Spleen (tissue), 11 donors: ENCODE measurements at regions not wholly inside any gene's neighbourhood (a gene's known extent, or its start where the extent isn't known, plus 50 kb on each side); places are given as distances from the start of the nearest gene placed in this dataset.

ENCODE experiments used
- DNase-seq: peaks from one replicate; pipeline ENCODE4 v3.0.0-alpha.2; 2020
- H3K27ac ChIP-seq, 8 donors: fragments of 200-600 bp; sonication (generic) in 7 of 8; 1 replicate in 4 of 8; 2 replicates in 4 of 8; pipeline versions ENCODE4 v1.5.0 to v1.8.0; 2016 to 2021; ENCODE audit warnings: inconsistent platforms in 4 of 8, mild to moderate bottlenecking in 4 of 8, moderate library complexity in 1 of 8
- H3K27me3 ChIP-seq, 7 donors: fragments of 200-600 bp; sonication (generic) in 6 of 7; replicated peaks in 1 of 7; 1 replicate in 4 of 7; 2 replicates in 3 of 7; pipeline versions ENCODE4 v1.5.0 to v1.8.0; 2016 to 2021; ENCODE audit warnings: inconsistent platforms in 3 of 7, mild to moderate bottlenecking in 1 of 7
- H3K36me3 ChIP-seq, 6 donors: fragments of 200-600 bp; sonication (generic) in 5 of 6; 1 replicate in 4 of 6; 2 replicates in 2 of 6; pipeline versions ENCODE4 v1.5.0 to v1.8.0; 2016 to 2021; ENCODE audit warnings: inconsistent platforms in 2 of 6
- H3K4me1 ChIP-seq, 6 donors: fragments of 200-600 bp; sonication (generic) in 5 of 6; 1 replicate in 3 of 6; 2 replicates in 3 of 6; pipeline versions ENCODE4 v1.5.0 to v1.8.0; 2016 to 2021; ENCODE audit warnings: inconsistent platforms in 3 of 6
- H3K4me3 ChIP-seq, 8 donors: fragments of 200-600 bp; sonication (generic) in 7 of 8; 1 replicate in 4 of 8; 2 replicates in 4 of 8; pipeline versions ENCODE4 v1.5.0 to v1.8.0; 2016 to 2021; ENCODE audit warnings: inconsistent platforms in 4 of 8, mild to moderate bottlenecking in 4 of 8, moderate library complexity in 2 of 8
- H3K9me3 ChIP-seq, 8 donors: fragments of 200-600 bp; sonication (generic) in 7 of 8; 1 replicate in 4 of 8; 2 replicates in 4 of 8; pipeline versions ENCODE4 v1.5.0 to v1.8.0; 2016 to 2021; ENCODE audit warnings: inconsistent platforms in 4 of 8
- CTCF ChIP-seq, 11 experiments: fragments of 200-600 bp in 7 of 11; fragments of 450-650 bp in 4 of 11; sonication (generic) in 4 of 11; IDR thresholded peaks in 8 of 11; conservative IDR thresholded peaks in 3 of 11; 1 replicate in 7 of 11; 2 replicates in 4 of 11; pipeline versions ENCODE4 v1.4.0 to v1.8.0; 2016 to 2021; ENCODE audit warnings: antibody characterized with exemption in 11 of 11, inconsistent platforms in 4 of 11, mild to moderate bottlenecking in 1 of 11
- POLR2A ChIP-seq, 3 donors: fragments of 450-650 bp; IDR thresholded peaks; one replicate each; pipeline ENCODE4 v1.5.1; 2017; ENCODE audit warnings: antibody characterized with exemption in 3 of 3, mild to moderate bottlenecking in 1 of 3
- POLR2AphosphoS5 ChIP-seq, 3 donors: sonication (generic); formaldehyde crosslinking; IDR thresholded peaks; one replicate each; pipeline ENCODE4 v1.5.1; 2017; ENCODE audit warnings: antibody characterized with exemption in 3 of 3
- WGBS, 5 donors: extraction: QIAGEN DNeasy Blood & Tissue Kit in 3 of 5; methylation state at CpG; one replicate each; pipeline versions ENCODE4 v1.1.5 to v1.1.7; 2013 to 2018; 5-methylcytosine and 5-hydroxymethylcytosine counted together
- intact Hi-C: fragments of 100-400 bp; cut with DNase I; formaldehyde crosslinking; loops from one replicate; pipeline ENCODE4 v1.15.0; 2023; ENCODE audit warnings: low total_unique reads
- donor health status: healthy with polysubstance abuse.
- donor health status: DM: no; HTN: no; CAD: no; lungs with moderate emphysema.
- donor health status: DM: no; HTN: no; CAD: no.
- donor health status: Bipolar disorder and iron deficiency.
- donor health status: healthy.
- donor health status: DM: no; HTN: no; CAD: no.
- donor health status: DM: yes; HTN: yes; CAD: no.

- DNase-seq: no peak
- H3K27me3 ChIP-seq: no peaks in the 10 kb centered on the region
- intact Hi-C loops: no loop called here
- no peaks in the 10 kb centered on the region for H3K4me1 ChIP-seq
- no peaks in the 10 kb centered on the region for H3K36me3 ChIP-seq
- H3K9me3 ChIP-seq: no peaks in the 10 kb centered on the region
- H3K4me3 ChIP-seq: no peak overlapping the region
- H3K27ac ChIP-seq: no peak overlapping the region
- TF ChIP-seq POLR2A (IDR thresholded peaks at IDR 0.05): no peak
- TF ChIP-seq POLR2AphosphoS5 (IDR thresholded peaks at IDR 0.05): no peak
- no peak for TF ChIP-seq CTCF (IDR thresholded peaks at IDR 0.05 in 8 of 11, conservative IDR thresholded peaks at IDR 0.05 in 3 of 11)
- WGBS, 5 donors: 92 to 98% (median 96%) methylated on average over 4 of the region's 4 CpGs
These were observed 131.5 kb upstream of the VEGFC start for GRCh38 chr4:176924238-176924637.

GRCh38 chr4:176925962-176926361, 133.2 kb upstream of the VEGFC start:
- 68 to 75% (median 73%) methylated on average over 2 of the region's 2 CpGs for WGBS, 5 donors
- H3K36me3 ChIP-seq: no peaks in the 10 kb centered on the region
- no peak for DNase-seq
- H3K4me1 ChIP-seq: no peaks in the 10 kb centered on the region
- H3K27me3 ChIP-seq: no peaks in the 10 kb centered on the region
- no peak overlapping the region for H3K27ac ChIP-seq
- no peak for TF ChIP-seq CTCF (IDR thresholded peaks at IDR 0.05 in 8 of 11, conservative IDR thresholded peaks at IDR 0.05 in 3 of 11)
- no peak for TF ChIP-seq POLR2AphosphoS5 (IDR thresholded peaks at IDR 0.05)
- no peak for TF ChIP-seq POLR2A (IDR thresholded peaks at IDR 0.05)
- H3K4me3 ChIP-seq: no peak overlapping the region
- no peaks in the 10 kb centered on the region for H3K9me3 ChIP-seq
- intact Hi-C loops: no loop called here

- TF ChIP-seq POLR2A (IDR thresholded peaks at IDR 0.05) (no peak), POLR2AphosphoS5 (IDR thresholded peaks at IDR 0.05) (no peak), CTCF (IDR thresholded peaks at IDR 0.05 in 8 of 11, conservative IDR thresholded peaks at IDR 0.05 in 3 of 11) (no peak)
- no peak overlapping the region for H3K4me3 ChIP-seq
- intact Hi-C loops: no loop called here
- H3K27me3 ChIP-seq: no peaks in the 10 kb centered on the region
- no peak overlapping the region for H3K27ac ChIP-seq
- no peak for DNase-seq
- H3K9me3 ChIP-seq: no peaks in the 10 kb centered on the region
- WGBS, 5 donors: 68 to 85% (median 81%) methylated on average over 1 of the region's 1 CpG
- H3K36me3 ChIP-seq: no peaks in the 10 kb centered on the region
- no peaks in the 10 kb centered on the region for H3K4me1 ChIP-seq
These were observed 134.4 kb upstream of the VEGFC start for GRCh38 chr4:176927117-176927516.

GRCh38 chr4:176927664-176928063, 134.9 kb upstream of the VEGFC start:
- Histone ChIP-seq H3K36me3 (no peaks in the 10 kb centered on the region), H3K27ac (no peak overlapping the region), H3K4me3 (no peak overlapping the region), H3K9me3 (no peaks in the 10 kb centered on the region), H3K4me1 (no peaks in the 10 kb centered on the region), H3K27me3 (no peaks in the 10 kb centered on the region)
- DNase-seq: no peak
- intact Hi-C loops: no loop called here
- TF ChIP-seq CTCF (IDR thresholded peaks at IDR 0.05 in 8 of 11, conservative IDR thresholded peaks at IDR 0.05 in 3 of 11) (no peak), POLR2A (IDR thresholded peaks at IDR 0.05) (no peak), POLR2AphosphoS5 (IDR thresholded peaks at IDR 0.05) (no peak)
- WGBS, 5 donors: 46 to 62% (median 52%) methylated on average over 2 of the region's 2 CpGs
